Esophagus squamous epithelium (tissue), 5 donors: ENCODE measurements at regions not wholly inside any gene's neighbourhood (a gene's known extent, or its start where the extent isn't known, plus 50 kb on each side); places are given as distances from the start of the nearest gene placed in this dataset.
"Not testable (repeated sequence)": the region's sequence is repeated elsewhere in the genome, so short reads cannot be mapped to it uniquely, and the experiment has no call there.

Experiments
- DNase-seq: peaks from one replicate; lab custom pipeline; 2025; lab: John Stamatoyannopoulos, UW
- H3K27ac ChIP-seq, 4 donors: fragments of 200-600 bp; sonication (generic); one replicate each; pipeline ENCODE4 v1.5.1; 2016 to 2019; ENCODE audit warnings: mild to moderate bottlenecking in 1 of 4
- H3K27me3 ChIP-seq, 4 donors: fragments of 200-600 bp; sonication (generic); 1 replicate in 3 of 4; 2 replicates in 1 of 4; pipeline versions ENCODE4 v1.5.1 to v1.6.0; 2017 to 2021; ENCODE audit warnings: antibody characterized with exemption in 1 of 4
- H3K36me3 ChIP-seq, 3 donors: fragments of 200-600 bp; sonication (generic); one replicate each; pipeline ENCODE4 v1.5.1; 2016 to 2019
- H3K4me1 ChIP-seq, 3 donors: fragments of 200-600 bp; sonication (generic); one replicate each; pipeline ENCODE4 v1.5.1; 2017 to 2019
- H3K4me3 ChIP-seq, 4 donors: fragments of 200-600 bp; sonication (generic); 1 replicate in 3 of 4; 2 replicates in 1 of 4; pipeline ENCODE4 v1.5.1; 2016 to 2019; ENCODE audit warnings: mild to moderate bottlenecking in 2 of 4, moderate library complexity in 1 of 4
- H3K9me3 ChIP-seq, 3 donors: fragments of 200-600 bp; sonication (generic); one replicate each; pipeline ENCODE4 v1.5.1; 2016 to 2019
- CTCF ChIP-seq, 6 experiments: fragments of 450-650 bp in 4 of 6; fragments of 200-600 bp in 2 of 6; sonication (generic) in 2 of 6; IDR thresholded peaks; one replicate each; pipeline ENCODE4 v1.5.1; 2016 to 2019; ENCODE audit warnings: antibody characterized with exemption in 6 of 6, mild to moderate bottlenecking in 4 of 6, moderate library complexity in 4 of 6
- POLR2A ChIP-seq, 4 donors: fragments of 450-650 bp; IDR thresholded peaks; one replicate each; pipeline ENCODE4 v1.6.1; 2017; ENCODE audit warnings: antibody characterized with exemption in 4 of 4, mild to moderate bottlenecking in 4 of 4, moderate library complexity in 3 of 4
- WGBS, 2 donors: methylation state at CpG; one replicate each; pipeline ENCODE4 v1.1.5; 2018; 5-methylcytosine and 5-hydroxymethylcytosine counted together
- intact Hi-C: fragments of 100-400 bp; cut with DNase I; formaldehyde crosslinking; loops from one replicate; pipeline ENCODE4 v1.15.0; 2022
- donor health status: DM: yes; HTN: yes; CAD: no.

- Histone ChIP-seq H3K27ac (no peak overlapping the region), H3K4me3 (no peak overlapping the region), H3K4me1 (no peaks in the 10 kb centered on the region), H3K27me3 (no peaks in the 10 kb centered on the region), H3K36me3 (no peaks in the 10 kb centered on the region), H3K9me3 (no peaks in the 10 kb centered on the region)
- no peak for DNase-seq
- TF ChIP-seq POLR2A (IDR thresholded peaks at IDR 0.05) (no peak), CTCF (IDR thresholded peaks at IDR 0.05) (no peak)
- intact Hi-C loops: no loop called here
Observed at GRCh38 chrX:142312591-142312990, 107.5 kb upstream of the MAGEC2 start.

GRCh38 chrX:142299406-142299805, 94.3 kb upstream of the MAGEC2 start:
- H3K4me1 ChIP-seq: no peaks in the 10 kb centered on the region
- no peaks in the 10 kb centered on the region for H3K36me3 ChIP-seq
- H3K9me3 ChIP-seq: no peaks in the 10 kb centered on the region
- intact Hi-C loops: no loop called here
- H3K27me3 ChIP-seq: no peaks in the 10 kb centered on the region
- 46 to 71% methylated on average over 2 of the region's 2 CpGs for WGBS, 2 donors
- TF ChIP-seq POLR2A (IDR thresholded peaks at IDR 0.05) (no peak), CTCF (IDR thresholded peaks at IDR 0.05) (no peak)
- H3K4me3 ChIP-seq: no peak overlapping the region
- no peak overlapping the region for H3K27ac ChIP-seq
- DNase-seq: no peak

- intact Hi-C loops: no loop called here
- no peak overlapping the region for H3K4me3 ChIP-seq
- 86 to 90% methylated on average over 1 of the region's 1 CpG for WGBS, 2 donors
- no peaks in the 10 kb centered on the region for H3K36me3 ChIP-seq
- H3K27me3 ChIP-seq: no peaks in the 10 kb centered on the region
- TF ChIP-seq POLR2A (IDR thresholded peaks at IDR 0.05) (no peak), CTCF (IDR thresholded peaks at IDR 0.05) (no peak)
- no peaks in the 10 kb centered on the region for H3K9me3 ChIP-seq
- DNase-seq: no peak
- H3K4me1 ChIP-seq: no peaks in the 10 kb centered on the region
- no peak overlapping the region for H3K27ac ChIP-seq
Observed at GRCh38 chrX:142296421-142296820, 91.3 kb upstream of the MAGEC2 start.

GRCh38 chrX:142295190-142295589, 90.1 kb upstream of the MAGEC2 start:
- Histone ChIP-seq H3K4me3 (no peak overlapping the region), H3K9me3 (no peaks in the 10 kb centered on the region), H3K27me3 (no peaks in the 10 kb centered on the region), H3K4me1 (no peaks in the 10 kb centered on the region), H3K36me3 (no peaks in the 10 kb centered on the region), H3K27ac (no peak overlapping the region)
- no peak for TF ChIP-seq CTCF (IDR thresholded peaks at IDR 0.05)
- TF ChIP-seq POLR2A (IDR thresholded peaks at IDR 0.05): no peak
- DNase-seq: no peak
- 66 to 71% methylated on average over 3 of the region's 3 CpGs for WGBS, 2 donors
- intact Hi-C loops: no loop called here

GRCh38 chrX:142270166-142270565, 65.1 kb upstream of the MAGEC2 start:
- WGBS, 2 donors: 35 to 70% methylated on average over 5 to 7 of the region's 7 CpGs
- H3K27me3 ChIP-seq, H3K4me1 ChIP-seq, intact Hi-C loops, DNase-seq, H3K27ac ChIP-seq, H3K36me3 ChIP-seq, H3K9me3 ChIP-seq, H3K4me3 ChIP-seq: not testable (repeated sequence)

GRCh38 chrX:142266417-142266816, 61.3 kb upstream of the MAGEC2 start:
- 84 to 88% methylated on average over 5 of the region's 10 CpGs for WGBS, 2 donors
- no peaks in the 10 kb centered on the region for H3K9me3 ChIP-seq
- no peak for DNase-seq
- H3K4me3 ChIP-seq: no peak overlapping the region
- intact Hi-C loops: no loop called here
- H3K36me3 ChIP-seq: no peaks in the 10 kb centered on the region
- H3K27me3 ChIP-seq: no peaks in the 10 kb centered on the region
- no peak overlapping the region for H3K27ac ChIP-seq
- TF ChIP-seq POLR2A (IDR thresholded peaks at IDR 0.05) (no peak), CTCF (IDR thresholded peaks at IDR 0.05) (no peak)
- no peaks in the 10 kb centered on the region for H3K4me1 ChIP-seq

- H3K4me3 ChIP-seq, DNase-seq, H3K36me3 ChIP-seq, H3K9me3 ChIP-seq, intact Hi-C loops, H3K4me1 ChIP-seq, H3K27me3 ChIP-seq, H3K27ac ChIP-seq: not testable (repeated sequence)
- 70 to 84% methylated on average over 2 to 9 of the region's 16 CpGs for WGBS, 2 donors
Observed at GRCh38 chrX:142265549-142265948, 60.5 kb upstream of the MAGEC2 start.
